ENCODE measurements at regions not wholly inside any gene's neighbourhood (a gene's known extent, or its start where the extent isn't known, plus 50 kb on each side); places are given as distances from the start of the nearest gene placed in this dataset.
"Not testable (repeated sequence)": the region's sequence is repeated elsewhere in the genome, so short reads cannot be mapped to it uniquely, and the experiment has no call there.

DNA sequence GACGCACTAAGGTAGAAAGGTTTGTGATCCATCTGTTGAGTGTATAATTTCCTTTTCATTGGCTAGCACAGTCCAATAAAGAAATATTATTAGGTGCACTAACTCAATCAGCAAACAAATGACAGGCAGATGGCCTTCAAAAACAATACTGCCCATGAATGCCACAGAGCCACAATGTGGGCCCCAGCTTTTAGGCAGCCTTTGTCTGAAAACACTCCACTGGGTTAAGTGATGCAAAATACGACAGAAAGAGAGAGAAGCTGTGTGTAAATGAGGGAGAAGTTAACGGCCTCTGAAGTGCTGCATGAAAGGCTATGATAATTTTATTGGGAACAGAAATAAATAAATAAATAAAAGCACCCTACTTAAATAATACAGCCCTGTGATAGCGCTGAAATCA lies 274.6 kb downstream of the NKX6-1 start:
- DNase-seq (ENCODE audit: low read depth), result no peak

DNA sequence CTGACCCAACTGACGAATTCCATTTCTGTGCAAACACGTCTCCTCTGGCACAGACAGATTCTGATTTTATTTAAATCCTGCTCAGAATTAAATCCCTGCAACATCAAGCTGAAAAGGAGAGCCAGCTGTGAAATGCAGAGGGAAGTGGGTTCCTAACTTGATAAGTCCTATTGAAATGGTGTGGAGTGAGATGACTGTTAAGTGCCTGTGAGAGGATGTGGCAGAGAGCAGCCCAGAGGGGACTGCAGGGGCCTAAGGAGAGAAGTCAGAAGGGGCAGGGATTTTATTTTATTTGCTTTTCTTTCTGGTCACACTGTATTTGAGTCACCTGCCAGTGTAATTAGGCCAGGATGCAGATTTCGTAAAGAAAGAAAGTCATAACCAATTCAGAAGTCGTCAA lies 277.4 kb downstream of the NKX6-1 start:
- DNase-seq (ENCODE audit: low read depth), result no peak

DNA sequence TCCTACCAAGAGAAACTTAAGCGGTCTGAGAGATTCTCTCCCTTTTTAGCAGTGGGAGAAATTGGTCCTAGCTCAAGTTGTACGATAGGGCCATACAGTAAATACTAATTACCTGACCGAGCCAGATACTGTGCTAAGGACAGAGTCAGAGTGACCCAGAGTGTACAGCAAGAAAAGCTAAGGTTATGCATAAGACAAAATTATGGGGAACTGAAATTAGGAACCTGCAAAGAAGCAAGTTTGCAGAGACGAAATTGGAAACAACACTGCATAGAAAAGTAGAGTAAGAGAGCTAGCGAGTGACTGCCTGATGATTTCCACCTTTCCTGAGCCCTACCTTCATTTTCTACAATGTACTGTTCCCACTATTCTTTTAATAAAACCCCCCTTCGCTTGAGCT lies 278.1 kb downstream of the NKX6-1 start:
- DNase-seq (ENCODE audit: low read depth), result no peak

DNA sequence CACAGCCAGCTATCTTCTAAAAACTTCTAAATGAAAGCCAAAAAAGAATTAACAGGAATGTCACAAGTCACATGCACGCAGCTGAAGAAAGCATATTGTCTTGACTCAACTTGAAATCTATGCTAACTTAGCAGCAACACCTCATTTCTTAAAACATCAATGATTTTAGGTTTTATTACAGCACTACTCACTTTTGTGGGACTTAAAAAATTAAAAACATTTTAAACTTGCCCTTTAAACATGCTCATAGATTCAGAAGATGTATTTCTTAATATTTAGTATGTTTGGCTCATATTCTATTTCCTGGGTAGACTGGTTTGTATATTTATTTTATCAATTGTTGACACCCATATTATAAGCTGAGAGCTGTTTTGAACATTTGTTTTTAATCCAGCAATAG lies 279.4 kb downstream of the NKX6-1 start:
- no peak for DNase-seq (ENCODE audit: low read depth)

DNA sequence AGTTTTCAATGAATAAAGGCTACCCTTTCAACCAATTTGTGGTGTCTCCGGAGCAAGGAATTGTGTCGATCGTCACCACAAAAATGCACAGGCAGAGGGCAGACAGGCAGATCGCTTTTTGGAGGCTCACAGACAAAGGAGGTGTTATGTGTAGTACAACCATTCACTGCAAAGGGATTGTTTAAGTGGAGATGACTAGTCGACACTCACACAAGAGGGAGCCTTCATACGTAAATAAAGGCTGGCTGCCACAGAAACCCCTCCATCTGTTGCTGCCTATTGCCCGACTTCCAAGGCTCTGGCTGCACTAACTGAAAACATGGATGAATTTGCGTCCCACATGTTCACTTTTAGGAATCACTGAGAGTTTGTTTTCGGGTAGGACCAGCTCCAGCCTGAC lies 281.1 kb downstream of the NKX6-1 start:
- DNase-seq (ENCODE audit: low read depth), result no peak

DNA sequence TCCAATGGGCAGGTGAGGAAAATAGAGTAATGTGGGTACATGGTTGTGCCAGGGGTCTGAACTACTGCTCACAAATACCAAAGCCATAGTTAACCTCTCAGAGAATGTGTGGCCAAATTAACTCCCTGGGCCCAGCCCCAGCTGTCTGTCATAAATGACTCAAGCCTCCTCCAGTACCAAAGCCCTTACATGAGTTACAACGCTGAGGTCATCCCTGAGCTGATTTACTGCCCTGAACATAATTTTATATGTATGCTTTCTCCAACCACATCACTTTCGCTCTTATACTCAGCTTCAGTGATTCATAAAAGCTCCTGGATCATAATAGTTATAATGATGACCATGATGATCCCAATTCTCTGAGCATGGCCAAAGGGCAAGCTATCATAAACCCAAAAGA lies 283.9 kb downstream of the NKX6-1 start:
- no peak for DNase-seq (ENCODE audit: low read depth)

DNA sequence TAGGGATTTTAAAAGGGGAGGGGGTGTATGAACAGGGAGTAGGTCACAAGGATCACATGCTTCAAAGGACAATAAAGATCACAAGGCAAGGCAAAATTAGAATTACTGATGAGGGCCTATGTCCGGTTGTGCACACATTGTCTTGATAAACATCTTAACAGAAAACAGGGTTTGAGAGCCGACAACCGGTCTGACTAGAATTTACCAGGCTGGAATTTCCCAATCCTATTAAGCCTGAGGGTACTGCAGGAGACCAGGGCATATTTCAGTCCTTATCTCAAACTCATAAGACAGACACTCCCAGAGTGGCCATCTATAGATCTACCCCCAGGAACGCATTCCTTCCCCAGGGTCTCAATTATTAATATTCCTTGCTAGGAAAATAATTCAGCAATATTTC lies 292.9 kb downstream of the NKX6-1 start:
- DNase-seq (ENCODE audit: low read depth), result not testable (repeated sequence)

DNA sequence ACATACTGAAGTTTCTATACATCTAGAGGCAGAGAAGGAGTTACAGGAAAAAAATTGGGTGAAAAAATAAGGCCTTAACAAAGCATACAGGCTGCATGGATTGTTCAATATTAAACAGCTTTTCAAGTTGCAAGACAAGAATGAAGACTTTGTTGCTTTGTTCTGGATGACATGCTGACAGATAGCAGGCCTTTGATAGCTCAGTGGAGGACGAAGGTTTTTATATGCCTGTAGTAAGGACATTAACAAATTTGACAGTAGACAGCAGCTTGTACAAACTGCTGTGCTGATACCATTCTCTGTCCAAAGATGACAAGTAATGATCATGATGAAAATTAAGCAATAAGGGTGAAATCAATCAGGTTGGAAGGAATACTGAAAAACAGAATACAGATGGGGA lies 309.9 kb downstream of the NKX6-1 start:
- no peak for DNase-seq (ENCODE audit: low read depth)

DNA sequence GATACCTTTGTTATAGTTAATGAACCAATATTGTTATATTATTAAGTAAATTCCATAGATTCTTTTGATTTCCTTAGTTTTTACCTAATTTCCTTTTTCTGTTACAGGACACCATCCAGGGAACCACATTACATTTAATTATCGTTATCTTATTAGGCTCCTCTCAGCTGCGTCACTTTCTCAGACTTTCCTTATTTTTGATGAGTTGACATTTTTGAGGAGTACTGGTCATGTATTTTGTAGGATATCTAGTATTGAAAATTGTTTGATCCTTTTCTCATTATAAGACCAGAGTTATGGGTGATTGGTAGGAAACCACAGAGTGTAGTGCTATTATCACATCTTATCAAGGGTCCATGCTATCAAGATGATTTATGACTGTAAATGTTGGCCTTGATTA lies 319.7 kb downstream of the NKX6-1 start:
- DNase-seq (ENCODE audit: low read depth), result no peak

DNA sequence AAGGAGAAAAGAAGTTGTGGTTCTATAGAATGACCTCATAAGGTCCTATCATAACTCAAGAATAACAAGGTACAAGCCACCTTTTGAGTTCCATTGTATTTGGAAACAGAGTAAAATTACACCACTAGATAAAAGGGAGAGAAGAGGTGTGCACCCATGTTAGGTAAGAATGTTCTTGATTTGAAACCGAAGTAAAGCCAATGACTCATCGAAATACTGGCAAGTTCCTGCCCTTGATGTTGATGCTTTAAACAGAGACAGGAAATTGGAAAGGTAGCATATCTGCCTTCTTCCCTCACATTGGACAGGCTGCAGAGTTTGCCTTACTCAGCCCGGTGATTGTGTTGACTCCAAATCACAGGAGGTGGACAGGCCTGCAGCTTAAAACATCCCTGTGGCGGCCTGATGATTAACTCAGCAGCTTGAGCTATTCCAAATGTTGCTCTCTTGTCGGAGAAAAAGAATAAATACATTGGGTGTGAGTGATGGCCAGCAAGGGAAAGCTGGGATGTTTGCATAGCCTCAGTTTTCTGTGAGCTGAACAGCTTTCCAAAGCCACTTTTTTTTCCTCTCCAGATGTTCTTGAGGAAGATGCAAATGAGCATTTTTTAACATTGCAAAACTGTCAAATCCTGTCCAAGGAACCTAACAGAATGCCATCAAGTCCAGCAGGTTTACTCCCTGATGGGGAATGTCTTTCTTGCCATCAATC lies 321.1 kb downstream of the NKX6-1 start:
- DNase-seq (ENCODE audit: low read depth), result no peak

DNA sequence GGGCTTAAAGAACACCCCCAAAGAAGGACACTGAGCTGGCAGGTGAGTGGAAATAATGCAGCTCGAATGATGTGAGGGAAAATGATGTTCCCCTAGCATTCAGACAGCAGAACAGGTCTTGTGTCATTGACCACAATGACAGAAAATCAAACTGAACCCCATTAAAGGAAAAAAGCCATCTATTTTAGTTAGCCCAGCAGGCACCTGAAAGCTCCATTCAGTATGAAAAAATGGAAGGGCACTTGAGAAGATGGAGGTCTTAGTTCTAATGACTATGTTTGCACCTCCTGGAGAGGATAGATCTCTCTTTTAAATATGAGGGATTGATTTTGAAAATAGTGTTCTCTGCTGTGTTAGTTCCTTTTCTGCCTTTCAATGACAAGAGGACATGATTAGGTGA lies 323.1 kb downstream of the NKX6-1 start:
- DNase-seq (ENCODE audit: low read depth), result no peak

DNA sequence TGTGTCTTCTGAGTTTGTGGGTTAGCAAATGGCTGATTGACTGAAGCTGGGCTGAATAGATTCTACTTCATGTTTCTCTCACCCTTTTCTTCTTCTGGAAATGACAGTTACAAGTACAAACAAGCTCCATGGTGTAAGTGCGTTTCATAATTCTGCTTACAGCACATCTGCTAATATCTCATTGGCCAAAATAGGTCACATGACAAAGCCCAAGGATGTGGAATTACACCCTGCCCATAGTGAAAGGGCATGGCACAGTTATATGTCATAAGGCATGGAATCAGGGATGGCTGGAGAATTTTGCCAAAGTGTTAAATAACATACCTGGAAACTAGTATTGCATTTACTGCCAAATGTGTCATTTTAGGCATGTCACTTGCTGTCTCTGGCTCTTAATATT lies 327.2 kb downstream of the NKX6-1 start:
- DNase-seq (ENCODE audit: low read depth), result no peak

DNA sequence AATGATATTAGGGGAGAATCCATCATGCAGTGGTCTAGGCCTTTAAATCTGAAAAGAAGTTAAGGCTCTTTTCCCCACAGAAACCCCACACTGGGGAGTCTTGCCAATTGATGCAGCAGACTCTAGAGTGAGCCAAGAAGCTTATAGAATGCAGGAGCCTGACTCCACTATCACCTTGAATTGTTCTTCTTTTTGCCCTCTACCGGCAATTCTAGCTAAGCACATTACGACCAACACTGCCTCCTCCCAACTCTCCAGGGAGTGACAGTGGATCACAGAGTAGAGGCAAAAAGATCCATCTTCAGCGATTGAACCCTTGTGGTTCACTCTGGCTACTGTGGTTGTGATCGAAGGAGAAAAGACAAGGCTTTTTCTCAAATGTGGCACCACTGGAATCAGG lies 331.5 kb downstream of the NKX6-1 start:
- no peak for DNase-seq (ENCODE audit: low read depth)

DNA sequence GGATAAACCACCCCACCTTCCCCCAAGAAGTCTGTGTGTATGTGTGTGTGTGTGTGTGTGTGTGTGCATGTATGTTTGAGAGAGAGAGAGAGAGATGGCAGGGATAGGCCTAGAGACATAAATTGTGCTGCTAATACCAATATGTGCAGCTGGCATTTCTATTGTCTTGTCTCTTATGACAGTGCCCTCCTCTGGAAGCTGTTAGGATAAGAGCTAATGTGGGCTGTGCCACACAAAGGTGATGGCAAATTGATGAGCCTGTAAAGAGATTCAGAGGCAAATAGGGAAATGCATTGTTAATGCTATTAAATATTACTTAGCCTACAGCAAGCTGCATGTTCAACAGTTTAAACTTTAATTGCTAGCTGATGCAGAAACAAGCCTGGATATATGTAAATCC lies 332.0 kb downstream of the NKX6-1 start:
- no peak for DNase-seq (ENCODE audit: low read depth)

DNA sequence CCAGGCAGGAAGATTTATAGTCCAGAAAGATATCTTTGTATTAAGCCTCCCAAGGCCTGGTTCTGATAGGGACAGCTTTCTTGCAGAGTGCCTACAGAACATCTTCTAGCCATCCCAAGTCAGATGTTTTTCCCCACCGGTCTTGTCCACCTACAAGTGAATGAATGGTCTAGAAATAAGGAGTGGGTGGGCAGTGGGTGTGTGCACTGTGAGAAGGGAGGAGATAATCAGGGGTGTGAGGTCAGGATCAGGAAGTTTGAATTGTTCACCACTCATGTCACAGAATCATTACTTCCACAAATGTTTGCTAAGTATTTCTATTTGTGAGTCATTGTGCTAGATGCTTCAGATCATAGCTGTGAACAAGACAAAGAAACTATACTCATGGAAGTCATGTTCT lies 332.6 kb downstream of the NKX6-1 start:
- no peak for DNase-seq (ENCODE audit: low read depth)

DNA sequence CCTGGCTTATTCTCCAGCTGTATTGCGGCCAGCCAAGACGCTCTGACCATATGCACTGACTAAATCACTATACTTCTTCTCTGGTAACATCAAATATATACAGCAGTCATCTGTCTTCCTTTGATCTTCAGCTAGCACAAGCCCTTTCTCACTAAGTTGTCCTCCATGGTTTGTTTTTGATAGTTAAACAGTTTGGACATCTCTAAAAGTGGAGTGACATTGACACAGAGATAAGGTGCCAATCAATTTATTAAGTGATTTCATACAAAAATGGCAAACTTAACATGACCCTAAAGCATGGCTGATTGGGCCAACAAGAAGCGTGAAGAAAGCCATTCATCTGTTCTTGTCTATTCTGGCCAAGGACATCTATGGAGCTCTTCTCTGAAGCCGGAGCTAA lies 334.9 kb downstream of the NKX6-1 start:
- no peak for DNase-seq (ENCODE audit: low read depth)

DNA sequence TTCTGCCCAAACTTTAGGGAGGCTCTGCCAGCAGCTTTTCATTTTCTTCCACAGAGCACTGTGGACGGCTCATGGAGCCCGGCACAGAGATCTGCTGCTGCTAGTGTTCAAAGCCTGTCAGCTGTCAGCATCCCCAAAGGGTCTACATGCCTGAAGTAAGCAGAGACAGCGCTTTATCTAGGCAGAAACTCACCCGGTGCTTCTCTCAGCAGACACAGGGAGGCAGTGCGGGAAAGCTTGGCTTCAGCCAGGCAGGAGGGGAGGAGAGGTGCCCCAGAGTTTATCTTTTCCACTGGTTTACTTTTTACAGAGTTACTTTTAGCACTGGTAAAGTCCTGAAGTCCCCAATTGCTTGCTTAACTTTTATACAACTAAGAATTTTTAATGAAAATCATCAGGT lies 339.3 kb downstream of the NKX6-1 start:
- no peak for DNase-seq (ENCODE audit: low read depth)

DNA sequence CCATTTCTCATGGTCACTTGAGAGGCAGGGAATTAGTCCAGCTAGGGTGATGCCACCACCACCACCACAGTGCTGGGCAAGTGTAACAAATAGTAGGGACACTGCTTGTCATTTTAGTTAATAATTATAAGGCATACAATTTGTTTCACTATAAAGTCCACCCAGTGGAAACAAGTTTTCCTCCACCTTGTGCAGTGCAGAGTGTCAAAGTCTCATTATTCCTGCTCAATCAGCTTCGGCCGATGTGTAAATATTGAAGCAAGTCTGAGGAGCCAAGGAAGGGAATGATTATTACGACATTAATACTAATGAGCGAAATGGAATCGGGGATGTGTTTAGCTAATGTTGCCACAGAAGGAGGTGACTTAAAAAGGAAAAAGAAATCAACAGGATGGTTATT lies 340.4 kb downstream of the NKX6-1 start:
- DNase-seq (ENCODE audit: low read depth), result no peak

DNA sequence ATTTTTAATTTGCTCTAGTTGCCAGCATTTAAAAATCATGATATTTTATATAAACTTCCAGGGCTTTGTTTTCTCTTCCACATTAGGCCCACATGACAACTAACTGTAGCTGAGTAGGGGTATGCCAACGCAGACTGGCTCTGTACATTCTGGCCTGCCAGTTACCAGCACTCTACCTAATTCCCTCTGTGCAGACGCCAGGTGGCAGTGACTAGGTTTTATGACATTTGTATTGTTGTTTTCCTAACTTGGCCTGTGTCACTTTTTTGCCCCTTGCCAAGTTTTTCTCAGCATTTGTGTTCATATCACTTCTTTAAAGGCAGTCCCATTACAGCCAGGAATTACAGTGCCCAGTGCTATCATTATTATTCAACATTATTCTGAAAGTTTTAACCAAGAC lies 347.5 kb downstream of the NKX6-1 start:
- DNase-seq (ENCODE audit: low read depth), result no peak

DNA sequence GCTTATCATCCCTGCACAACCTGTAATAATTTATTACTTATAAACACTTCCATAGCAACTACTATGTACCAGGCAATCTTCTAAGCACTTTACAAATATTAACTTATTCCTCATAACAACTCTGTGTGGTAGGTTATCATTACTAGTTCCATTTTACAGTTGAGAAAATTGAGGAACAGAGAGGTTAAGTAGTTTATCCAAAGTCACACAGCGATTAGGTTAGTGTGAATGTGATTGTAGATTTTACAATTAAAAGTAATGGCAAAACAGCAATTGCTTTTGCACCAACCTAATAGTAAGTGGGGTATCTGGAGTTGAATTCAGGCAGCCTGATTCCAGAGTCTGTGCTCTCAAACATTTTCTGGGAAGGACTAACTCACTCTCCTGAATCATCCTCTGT lies 348.9 kb downstream of the NKX6-1 start:
- DNase-seq (ENCODE audit: low read depth), result no peak

DNA sequence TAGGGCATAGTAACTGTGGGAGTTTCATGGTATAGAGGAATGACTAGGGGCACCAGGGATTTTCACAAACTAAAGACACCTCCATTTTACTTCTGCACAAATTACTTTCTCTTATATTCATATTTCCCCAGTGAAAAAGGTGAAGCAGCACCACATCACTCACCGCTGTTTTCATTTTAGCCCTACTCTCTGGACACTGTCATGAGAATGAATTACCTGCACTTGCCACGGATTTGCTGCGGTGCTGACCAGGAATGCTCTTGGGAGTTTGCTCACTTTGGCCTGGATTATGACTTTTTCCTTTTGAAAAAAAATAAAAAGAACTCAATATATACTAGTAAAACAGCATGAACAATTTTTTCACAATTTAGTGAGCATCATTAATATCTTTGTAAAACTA lies 351.3 kb downstream of the NKX6-1 start:
- no peak for DNase-seq (ENCODE audit: low read depth)

DNA sequence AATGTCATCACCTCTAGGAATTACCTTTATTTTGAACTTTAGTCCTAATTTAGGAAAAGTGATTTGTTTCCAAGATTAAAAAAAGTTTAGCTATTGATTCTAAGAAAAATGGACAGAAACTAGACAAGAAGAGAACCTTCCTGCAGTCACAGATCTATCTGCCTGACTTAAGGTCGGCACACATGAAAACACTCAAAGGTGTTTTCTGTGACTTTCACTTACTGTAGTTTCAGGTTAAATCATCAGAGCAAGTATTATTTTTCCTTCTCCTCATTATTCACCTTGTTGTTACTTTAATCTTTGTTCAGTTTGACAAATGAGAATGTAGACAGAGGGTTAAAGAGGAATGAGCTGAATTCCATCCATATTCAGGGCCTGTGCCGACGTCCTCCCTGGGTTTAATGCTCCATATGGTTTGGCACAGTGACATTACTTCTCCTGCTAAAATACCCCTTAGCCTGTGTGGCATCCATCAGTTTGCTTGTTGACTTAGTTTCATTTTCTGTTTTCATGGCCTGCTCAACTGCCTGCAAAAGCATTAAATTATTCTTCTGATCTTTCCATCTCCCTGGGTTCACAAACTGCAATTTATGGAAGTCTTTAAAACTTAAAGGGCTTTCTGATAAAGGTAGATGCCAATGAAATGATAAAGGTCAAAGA lies 352.7 kb downstream of the NKX6-1 start:
- DNase-seq (ENCODE audit: low read depth), result no peak

DNA sequence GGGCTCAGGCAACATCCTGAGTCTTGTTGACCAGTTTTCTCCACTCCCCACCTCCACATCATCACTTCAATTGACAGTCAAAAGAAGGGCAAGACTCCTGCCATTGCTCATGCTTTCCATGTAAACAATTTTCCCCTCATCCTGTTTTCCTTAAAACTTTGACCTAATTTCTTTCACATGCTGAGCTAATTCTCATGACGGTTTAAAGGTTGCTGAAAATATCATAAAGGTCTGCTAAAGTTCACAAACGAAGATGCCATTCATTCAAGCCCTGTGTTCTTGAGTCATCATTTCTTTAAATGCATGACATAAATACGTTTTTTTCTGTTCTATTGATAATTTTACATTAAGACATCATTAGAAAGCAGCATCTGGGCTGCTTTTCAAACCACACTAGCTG lies 353.9 kb downstream of the NKX6-1 start:
- DNase-seq (ENCODE audit: low read depth), result no peak

DNA sequence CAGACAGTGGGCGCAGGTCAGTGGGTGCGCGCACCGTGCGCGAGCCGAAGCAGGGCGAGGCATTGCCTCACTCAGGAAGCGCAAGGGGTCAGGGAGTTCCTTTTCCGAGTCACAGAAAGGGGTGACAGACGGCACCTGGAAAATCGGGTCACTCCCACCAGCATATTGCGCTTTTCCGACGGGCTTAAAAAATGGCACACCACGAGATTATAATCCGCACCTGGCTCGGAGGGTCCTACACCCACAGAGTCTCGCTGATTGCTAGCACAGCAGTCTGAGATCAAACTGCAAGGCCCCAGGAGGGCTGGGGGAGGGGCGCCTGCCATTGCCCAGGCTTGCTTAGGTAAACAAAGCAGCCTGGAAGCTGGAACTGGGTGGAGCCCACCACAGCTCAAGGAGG lies 372.2 kb downstream of the NKX6-1 start:
- DNase-seq (ENCODE audit: low read depth), result not testable (repeated sequence)
